ENCODE measurements at regions not wholly inside any gene's neighbourhood (a gene's known extent, or its start where the extent isn't known, plus 50 kb on each side); places are given as distances from the start of the nearest gene placed in this dataset.
"Not testable (repeated sequence)": the region's sequence is repeated elsewhere in the genome, so short reads cannot be mapped to it uniquely, and the experiment has no call there.

- not testable (repeated sequence) for TF ChIP-seq CTCF (IDR thresholded peaks at IDR 0.05); POLR2A (IDR thresholded peaks at IDR 0.05); POLR2AphosphoS5 (IDR thresholded peaks at IDR 0.05; ENCODE audit: insufficient read depth in 1 of 2, low read depth in 1 of 2)
Measured at GRCh38 chr2:89927018-89927417, 1235.5 kb downstream of the RPIA start.

Measured in vagina (tissue), 2 donors.